HG03097 (cell line): ENCODE measurements at regions not wholly inside any gene's neighbourhood (a gene's known extent, or its start where the extent isn't known, plus 50 kb on each side); places are given as distances from the start of the nearest gene placed in this dataset.
"Not testable (repeated sequence)": the region's sequence is repeated elsewhere in the genome, so short reads cannot be mapped to it uniquely, and the experiment has no call there.

Experiments
- ATAC-seq: cut with Tn5 transposase; IDR thresholded peaks from one replicate; pipeline ENCODE4 v1.9.1; 2021; ENCODE audit not compliant: unreplicated experiment, low FRiP score

DNA sequence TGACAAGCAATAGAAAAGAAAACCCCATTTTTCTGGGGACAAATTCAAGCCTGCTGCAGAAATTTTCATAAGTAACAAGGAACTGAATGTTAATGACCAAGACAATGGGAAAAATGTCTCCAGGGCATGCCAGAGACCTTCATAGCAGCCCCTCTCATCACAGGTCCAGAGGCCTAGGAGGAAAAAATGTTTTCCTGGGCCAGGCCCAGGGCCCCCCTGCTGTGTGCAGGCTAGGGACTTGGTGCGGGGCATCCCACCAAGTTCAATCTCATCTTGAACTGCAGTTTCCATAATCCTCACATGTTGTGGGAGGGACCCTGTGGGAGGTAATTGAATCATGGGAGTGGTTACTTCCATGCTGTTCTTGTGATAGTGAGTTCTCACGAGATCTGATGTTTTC lies 211.5 kb upstream of the GRIA3 start:
- ATAC-seq = no peak

DNA sequence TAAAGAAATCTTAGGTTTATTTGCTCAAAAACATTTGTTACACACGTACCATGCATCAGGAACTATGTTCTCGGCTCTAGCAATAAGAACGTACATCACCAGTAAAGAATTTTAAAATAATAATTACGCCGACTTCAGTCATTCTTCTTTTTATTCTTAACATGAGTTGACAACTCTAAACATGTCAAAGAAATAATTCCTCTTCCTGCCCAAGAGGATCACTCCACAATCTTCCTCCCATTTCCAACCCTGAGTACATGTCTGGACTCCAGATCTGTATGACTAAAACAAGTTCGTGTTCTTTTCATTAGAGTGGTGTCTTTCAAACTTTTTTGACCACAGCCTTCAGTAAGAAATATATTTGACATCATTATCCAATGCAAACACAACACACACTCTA lies 201.6 kb upstream of the GRIA3 start:
- no peak for ATAC-seq

DNA sequence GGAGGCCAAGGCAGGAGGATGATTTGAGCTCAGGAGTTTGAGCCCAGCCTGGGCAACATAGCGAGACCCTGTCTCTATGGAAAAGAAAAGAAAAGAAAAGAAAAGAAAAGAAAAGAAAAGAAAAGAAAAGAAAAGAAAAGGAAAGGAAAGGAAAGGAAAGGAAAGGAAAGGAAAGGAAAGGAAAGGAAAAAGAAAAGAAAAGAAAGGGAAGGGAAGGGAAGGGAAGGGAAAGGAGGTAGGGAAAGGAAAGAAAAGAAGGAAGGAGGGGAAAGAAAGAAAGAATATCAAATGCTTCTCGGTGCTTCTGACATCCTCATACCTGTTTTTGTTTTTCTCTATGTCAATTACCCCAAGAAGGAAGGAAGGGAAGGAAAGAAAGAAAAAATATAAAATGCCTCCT lies 181.2 kb upstream of the GRIA3 start:
- not testable (repeated sequence) for ATAC-seq

DNA sequence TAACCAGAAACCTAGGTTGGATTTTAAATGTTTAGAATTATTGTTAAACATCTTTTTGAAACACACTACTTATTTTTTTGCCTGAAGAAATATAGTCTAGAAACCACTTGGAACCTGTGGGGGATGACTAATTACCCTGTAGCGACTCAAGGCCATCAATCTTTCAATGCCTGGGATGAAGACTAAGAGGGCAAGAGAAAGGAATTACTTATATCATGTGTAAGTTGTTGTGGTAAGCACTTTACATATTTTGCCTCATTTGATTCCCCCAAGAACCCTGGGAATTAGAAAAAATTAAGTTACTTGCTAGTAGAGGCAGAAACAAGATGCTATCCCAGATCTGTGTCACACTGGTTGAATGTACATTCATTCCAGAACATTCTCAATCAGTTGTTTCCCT lies 170.9 kb upstream of the GRIA3 start:
- ATAC-seq = no peak

DNA sequence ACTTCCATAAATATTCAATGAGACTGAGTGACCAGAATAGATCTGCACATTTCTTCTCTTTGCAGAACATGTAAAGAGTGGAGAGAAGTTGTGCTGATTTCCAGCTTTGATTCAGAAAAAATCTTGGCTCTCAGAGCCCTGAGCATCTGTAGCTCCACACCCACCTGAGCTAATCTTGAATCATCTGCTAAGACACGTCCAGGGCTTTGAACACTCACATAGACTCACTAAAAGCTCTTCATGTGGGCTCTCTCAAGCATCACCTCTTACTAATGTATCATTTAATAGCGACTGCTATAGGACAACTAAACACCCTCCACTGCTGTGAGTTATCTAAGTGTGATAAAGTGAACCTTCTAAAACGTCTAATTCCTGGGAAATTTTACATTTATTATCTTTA lies 147.7 kb upstream of the GRIA3 start:
- no peak for ATAC-seq

DNA sequence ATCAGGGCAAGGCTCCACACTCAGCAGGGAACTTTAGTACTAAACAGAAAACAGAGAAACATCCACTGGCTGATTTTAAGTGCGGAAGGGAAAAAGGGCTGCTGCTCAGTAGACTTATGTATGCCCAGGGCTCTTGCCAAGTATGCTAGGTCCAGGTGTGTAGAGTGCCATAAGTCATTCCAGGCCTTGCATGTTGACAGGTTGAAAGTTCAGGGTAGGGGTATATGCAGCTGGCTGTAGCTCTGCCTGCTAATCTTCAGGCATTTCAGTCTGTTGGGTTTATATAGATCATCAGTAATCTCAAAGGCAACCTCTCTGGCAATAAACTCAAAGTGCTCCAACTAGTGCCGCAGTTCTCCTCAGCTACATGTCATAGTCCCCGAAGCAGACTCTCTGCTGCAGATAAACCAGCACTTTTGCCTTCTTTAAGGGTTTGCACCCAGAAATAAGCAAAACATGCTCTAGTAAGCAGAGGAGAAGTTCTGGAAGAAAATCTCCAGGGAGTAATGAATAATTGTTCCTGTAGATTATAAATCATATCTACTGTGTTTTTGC lies 134.9 kb upstream of the GRIA3 start:
- ATAC-seq = no peak

DNA sequence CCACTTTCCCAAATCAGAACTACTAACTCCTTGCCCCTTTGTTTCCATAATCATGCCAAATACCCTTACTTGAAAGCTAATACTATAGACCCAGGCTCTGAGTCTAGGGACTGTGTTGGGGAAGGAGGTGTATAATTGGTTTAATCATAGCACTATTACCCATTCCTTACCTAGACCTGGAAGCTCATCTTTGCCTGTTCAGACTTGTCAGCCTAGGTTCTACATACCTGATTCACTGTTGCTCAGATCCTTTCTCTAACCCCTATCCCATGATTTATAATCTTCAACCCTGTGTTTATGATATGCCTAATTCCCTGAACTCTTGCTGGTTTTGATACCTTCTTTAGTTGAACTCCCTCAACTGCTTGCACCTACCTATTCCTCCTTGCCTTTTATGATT lies 123.1 kb upstream of the GRIA3 start:
- no peak for ATAC-seq

DNA sequence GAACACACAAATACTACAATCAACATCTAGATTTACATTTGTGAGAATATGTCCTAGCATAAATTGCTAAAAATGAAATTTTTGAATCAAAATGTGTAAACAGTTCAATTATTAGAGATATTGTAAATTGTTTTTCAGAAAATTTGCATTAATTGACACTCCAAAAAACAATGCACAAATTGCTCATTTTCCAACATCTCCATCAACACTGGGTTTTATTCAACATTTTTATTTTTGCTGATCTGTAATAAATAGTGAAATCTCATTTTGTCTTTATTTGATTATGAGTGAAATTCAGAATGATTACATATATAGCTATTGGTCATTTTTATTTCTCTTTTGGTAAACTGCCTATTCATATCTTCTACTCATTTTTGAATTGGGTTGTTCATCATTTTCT lies 120.0 kb upstream of the GRIA3 start:
- no peak for ATAC-seq

DNA sequence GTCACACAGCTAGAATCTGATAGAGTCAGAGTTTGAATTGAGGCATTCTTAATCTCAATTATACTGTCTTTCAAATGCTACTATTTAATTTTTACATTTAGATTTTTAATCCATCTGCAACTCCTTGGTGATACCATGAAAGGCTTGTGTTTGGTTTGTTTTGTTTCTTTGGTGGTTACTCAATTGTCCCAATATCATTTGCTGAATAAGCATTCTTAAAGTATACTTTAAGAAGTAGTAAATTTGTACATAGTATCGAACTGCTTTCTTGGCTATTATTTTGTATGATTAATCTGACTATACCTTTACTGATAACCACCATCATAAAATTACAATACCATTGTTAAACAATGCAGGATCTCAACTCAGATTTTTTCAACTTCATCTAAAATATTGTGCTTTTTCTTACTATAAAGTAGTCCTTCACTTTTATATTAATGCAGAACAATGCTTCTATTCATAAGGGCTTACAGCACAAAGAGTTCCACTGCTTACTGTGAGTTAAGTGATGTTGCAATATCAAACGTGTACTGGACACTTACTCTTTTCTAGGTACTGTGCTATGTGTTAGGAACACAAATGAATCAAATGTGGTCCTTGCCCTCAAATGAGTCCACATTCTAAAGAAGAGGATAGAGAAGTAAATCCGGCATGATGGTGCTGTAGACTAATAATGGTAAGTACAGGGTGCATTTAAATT lies 111.2 kb upstream of the GRIA3 start:
- ATAC-seq = no peak

DNA sequence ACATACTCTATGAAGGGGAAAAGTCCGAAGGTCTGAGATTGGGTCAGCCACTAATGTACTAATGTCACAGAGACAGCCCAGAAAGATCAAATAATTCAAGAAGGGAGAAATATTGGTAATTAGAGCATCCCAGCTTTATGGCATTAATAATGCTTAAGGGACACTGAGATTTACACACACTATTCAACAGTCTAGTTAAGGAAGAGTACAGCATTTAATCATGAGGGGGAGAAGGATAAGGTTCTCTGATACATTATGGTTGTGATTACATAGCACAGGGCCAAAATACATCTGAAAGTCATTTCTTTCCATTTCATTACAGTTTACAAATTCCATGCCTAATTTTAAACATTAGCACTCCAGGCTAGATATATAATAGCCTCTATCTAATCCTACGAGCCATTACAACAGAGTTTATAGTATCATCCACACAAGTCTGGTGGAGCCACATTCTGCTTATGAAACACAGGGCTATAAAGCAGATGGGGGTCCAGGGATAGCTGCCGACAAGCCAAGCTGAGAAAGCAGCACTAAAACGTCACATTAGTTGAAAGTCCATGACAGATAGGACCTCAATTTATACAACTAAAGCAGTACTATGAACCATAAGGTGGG lies 108.0 kb upstream of the GRIA3 start:
- ATAC-seq = no peak

DNA sequence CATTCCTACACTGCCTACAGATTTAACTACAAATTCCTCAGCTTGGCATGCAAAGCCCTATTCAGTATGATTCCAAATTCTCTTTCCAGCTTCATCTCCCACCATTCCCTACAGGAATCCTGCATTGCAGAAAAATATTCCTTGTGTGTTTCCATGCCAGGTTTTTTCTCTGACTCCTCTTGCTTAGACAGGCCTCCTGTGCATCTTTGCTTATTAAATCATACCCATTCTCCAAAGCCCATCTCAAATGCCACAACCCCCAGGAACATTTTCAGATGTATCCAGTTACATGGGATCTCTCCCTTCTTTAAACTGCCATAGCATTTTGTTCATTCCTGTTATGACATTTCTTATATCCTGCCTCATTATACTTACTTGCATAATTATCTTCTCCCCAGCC lies 106.4 kb upstream of the GRIA3 start:
- no peak for ATAC-seq

DNA sequence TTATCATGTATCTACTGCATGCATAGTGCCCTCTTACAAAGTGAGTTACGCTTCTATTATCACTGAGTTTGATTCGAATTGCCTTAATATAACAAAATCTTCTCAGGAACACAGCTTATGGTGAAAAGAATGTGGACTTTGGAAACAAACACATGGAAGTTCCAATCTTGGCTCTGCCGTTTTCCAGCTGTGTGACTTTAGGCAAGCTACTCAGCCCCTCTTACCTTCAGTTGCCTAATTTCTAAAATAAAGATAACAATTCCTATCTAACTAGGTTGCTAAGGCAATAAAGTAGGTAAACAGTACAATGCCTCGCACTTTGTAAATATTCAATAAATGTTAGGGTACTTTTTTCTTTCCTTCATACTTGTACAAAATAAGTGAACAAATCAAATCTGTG lies 104.0 kb upstream of the GRIA3 start:
- ATAC-seq = no peak

DNA sequence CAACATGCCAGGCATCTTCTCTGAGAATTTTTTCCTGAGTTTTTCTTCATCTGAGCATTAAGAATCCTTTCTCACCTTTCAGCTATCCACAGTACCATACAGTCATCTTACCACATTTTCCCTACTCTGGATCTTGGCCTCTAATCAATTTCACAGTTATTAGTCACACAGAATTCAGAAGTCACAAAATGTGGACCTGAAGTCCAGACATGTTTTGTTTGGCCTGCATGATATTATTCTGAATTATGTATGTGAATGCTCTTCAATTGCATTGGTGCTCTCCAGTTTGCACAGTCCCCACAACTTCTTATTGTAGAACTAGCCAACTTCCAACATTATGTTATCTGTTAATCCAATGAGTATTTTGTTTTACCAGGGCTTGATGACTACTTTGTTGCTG lies 102.3 kb upstream of the GRIA3 start:
- no peak for ATAC-seq

DNA sequence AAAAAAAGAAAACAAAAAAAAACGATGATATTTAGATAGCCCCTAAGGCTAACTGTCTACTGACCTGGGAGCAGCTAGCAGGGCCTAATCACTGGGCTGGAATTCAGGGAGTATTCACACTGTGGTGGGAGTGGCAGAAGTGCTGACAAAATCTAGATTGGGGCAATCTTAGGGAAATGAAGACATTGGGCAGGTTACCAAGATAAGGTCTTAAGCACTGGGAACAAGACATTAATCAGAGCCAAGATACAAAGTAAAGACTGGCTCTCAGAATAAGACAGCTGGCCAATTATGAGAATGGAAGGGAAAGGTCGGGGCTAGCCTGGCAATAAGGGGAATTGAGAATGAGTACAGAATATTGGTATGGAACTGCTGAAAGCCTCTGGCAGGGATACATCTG lies 100.2 kb upstream of the GRIA3 start:
- ATAC-seq = no peak

DNA sequence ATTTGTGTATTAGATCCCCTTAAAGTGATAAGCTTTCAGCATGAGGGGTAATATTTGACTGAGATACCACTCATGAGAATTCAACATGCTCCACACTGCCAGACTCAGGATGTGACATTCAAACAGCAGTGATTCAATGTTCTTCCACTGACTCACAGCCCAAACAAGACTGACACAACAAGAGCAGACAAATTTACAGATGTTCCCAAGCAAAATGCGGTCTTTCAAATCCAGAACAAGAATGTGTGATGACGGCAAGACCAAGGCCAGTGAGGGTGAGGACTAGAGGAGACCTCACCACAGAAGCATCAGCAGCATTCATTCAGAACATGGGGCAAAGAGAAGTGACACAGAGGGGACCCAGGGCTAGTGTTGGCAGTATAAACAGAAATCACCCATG lies 99.3 kb upstream of the GRIA3 start:
- no peak for ATAC-seq

DNA sequence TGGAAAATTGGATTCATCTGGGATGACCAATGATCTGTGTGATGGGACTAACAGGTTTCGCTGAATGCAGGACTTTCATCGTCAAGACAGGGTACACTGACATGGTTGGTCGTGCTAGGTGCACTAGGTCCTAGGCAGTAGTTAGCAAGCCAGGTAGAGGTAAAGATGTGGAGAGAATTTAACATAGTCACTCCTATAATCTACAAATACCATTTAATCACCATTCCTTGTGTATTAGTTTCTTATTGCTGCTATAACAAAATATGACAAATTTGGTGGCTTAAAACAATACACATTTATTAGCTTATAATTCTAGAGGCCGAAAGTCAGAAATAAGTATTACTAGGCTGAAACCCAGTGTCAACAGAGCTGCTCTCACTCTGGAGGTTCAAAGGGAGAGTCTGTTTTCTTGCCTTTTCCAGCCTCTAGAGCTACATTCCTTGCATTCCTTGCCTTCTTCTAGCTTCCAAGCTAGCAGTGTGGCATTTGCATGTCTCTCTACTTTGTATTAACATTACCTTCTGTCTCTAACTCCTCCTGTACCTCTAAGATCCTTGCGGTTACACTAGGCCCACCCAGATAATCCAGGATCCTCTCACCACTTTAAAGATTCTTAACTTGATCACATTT lies 98.7 kb upstream of the GRIA3 start:
- ATAC-seq = no peak

DNA sequence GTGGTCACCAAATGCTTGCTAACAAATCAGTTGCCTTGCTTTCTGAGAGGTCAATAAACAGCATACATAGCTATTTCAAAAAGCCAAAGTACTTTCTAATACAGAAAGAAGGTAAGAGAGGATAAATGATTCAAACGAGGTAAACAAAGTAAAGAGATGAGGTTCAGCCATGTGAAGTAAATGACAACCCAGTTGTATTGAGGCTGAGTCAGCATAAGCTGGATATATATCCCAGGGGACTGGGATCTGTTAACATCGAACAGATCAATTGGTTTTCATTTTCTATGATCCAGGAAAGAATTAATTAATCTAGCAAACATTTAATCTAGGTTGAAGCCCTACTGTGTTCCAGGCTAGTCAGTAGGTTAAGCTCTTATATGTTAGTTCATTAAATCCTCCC lies 97.3 kb upstream of the GRIA3 start:
- ATAC-seq = no peak

DNA sequence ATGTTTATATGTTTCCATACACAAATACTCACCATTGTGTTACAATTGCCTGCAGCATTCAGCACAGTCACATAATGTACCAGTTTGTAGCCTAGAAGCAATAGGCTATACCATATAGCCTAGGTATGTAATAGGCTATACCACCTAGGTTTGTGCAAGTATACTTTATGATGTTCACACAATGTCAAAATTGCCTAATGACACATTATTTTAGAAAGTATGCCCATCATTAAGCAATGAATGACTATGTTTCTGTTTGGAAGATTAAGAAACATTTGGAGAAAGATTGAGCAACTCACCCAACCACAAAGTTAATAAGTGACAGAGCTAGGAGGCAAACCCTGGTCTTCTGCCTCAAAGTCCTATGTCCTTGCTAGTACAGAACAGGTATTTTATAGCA lies 96.8 kb upstream of the GRIA3 start:
- no peak for ATAC-seq

DNA sequence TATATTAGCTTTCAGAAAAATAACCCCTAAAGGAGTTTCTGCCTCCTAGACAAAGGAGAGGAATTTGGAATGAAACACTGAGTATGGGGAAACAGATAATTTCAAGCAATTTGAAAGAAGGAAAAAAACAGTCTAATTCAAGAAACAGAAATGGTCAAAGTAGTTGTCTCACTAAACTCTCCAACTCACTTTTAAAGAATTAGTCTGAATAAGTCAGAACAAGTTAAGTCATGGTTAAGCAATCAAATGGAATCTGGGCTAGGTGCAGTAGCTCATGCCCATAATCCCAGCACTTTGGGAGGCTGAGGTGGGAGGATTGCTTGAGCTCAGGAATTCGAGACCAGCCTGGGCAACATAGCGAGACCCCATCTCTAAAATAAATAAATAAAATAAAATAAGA lies 95.7 kb upstream of the GRIA3 start:
- ATAC-seq = no peak

DNA sequence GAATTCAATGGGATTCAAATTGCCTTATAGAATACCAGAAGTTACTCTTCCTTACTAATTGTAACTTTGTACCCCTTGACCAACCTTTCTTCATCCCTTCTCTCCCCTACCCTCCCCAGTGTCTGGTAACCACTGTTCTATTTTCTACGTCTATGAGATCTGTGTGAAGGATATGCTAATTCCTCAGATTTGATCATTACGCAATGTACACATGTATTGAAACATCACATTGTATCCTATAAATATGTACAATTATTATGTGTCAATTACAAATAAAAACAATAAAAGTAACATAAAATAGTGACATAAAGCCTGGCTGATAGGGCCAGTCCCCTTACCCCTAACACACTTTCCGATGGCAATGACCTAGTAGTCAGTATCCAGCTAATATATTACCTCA lies 95.1 kb upstream of the GRIA3 start:
- no peak for ATAC-seq

DNA sequence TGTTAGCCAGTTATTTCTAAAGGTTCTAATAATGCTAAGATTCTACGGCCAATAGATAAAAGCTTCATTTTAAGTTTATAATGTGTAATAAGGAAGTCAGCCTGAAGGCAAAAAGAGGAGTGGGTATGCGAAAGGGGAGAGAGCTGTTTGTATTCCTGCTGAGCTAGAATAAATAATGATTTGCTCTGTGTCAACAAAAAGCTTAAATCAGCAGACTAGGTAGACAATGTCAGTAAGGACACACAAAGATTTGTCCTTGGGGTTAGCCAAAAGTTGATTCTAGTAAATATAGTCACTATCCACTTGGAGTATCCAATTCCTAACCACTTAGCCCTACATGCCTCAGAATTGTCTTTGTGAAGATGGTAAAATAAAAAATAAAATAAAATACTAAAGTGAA lies 90.3 kb upstream of the GRIA3 start:
- ATAC-seq = no peak
